Smooth muscle cell (in vitro differentiated cells): ENCODE measurements at regions not wholly inside any gene's neighbourhood (a gene's known extent, or its start where the extent isn't known, plus 50 kb on each side); places are given as distances from the start of the nearest gene placed in this dataset.
A peak's percentile ranks its signal among the peaks of the same experiment; 100 is the strongest.
"Not testable (repeated sequence)": the region's sequence is repeated elsewhere in the genome, so short reads cannot be mapped to it uniquely, and the experiment has no call there.

Experiments
- DNase-seq: peaks from one replicate; lab custom pipeline; 2025; ENCODE audit not compliant: unreplicated experiment; lab: John Stamatoyannopoulos, UW
- H2AFZ ChIP-seq: fragments of 200-600 bp; sonication (generic); 2 replicates; pipeline ENCODE4 v1.6.0; 2016; ENCODE audit warnings: antibody characterized with exemption, low read depth, mild to moderate bottlenecking
- H3F3A ChIP-seq: fragments of 200-600 bp; sonication (generic); 2 replicates; pipeline ENCODE4 v1.6.0; 2017; ENCODE audit warnings: antibody characterized with exemption, low read depth
- H3K27ac ChIP-seq: fragments of 200-600 bp; sonication (generic); 2 replicates; pipeline ENCODE4 v1.5.1; 2016; ENCODE audit warnings: low read depth, mild to moderate bottlenecking
- H3K27me3 ChIP-seq: fragments of 200-600 bp; sonication (generic); 2 replicates; pipeline ENCODE4 v1.6.1; 2016; ENCODE audit warnings: low read depth, mild to moderate bottlenecking
- H3K36me3 ChIP-seq: fragments of 200-600 bp; sonication (generic); 2 replicates; pipeline ENCODE4 v1.5.1; 2016; ENCODE audit warnings: low read depth
- H3K4me1 ChIP-seq: fragments of 200-600 bp; sonication (generic); 2 replicates; pipeline ENCODE4 v1.5.1; 2016; ENCODE audit warnings: low read depth
- H3K4me2 ChIP-seq: fragments of 200-600 bp; sonication (generic); 2 replicates; pipeline ENCODE4 v1.6.0; 2016; ENCODE audit warnings: mild to moderate bottlenecking
- H3K4me3 ChIP-seq: fragments of 200-600 bp; sonication (generic); 2 replicates; pipeline ENCODE4 v1.5.1; 2016; ENCODE audit warnings: mild to moderate bottlenecking
- H3K79me2 ChIP-seq: fragments of 200-600 bp; sonication (generic); 2 replicates; pipeline ENCODE4 v1.6.0; 2016; ENCODE audit warnings: low read depth, mild to moderate bottlenecking
- H3K9ac ChIP-seq: fragments of 200-600 bp; sonication (generic); 2 replicates; pipeline ENCODE4 v1.6.0; 2016; ENCODE audit warnings: low read depth
- H3K9me3 ChIP-seq: fragments of 200-600 bp; sonication (generic); replicated peaks from 2 replicates; pipeline ENCODE4 v1.5.1; 2016; ENCODE audit warnings: low read depth
- H4K20me1 ChIP-seq: fragments of 200-600 bp; sonication (generic); 2 replicates; pipeline ENCODE4 v1.6.0; 2016; ENCODE audit warnings: low read depth
- CTCF ChIP-seq: fragments of 200-600 bp; sonication (generic); IDR thresholded peaks from 2 replicates; pipeline ENCODE4 v1.5.1; 2017; ENCODE audit warnings: borderline replicate concordance, mild to moderate bottlenecking, antibody characterized with exemption; ENCODE audit not compliant: insufficient read depth, poor library complexity, severe bottlenecking
- WGBS: methylation state at CpG from one replicate; pipeline ENCODE4 v1.1.7; 2016; ENCODE audit warnings: low lambda C conversion rate; 5-methylcytosine and 5-hydroxymethylcytosine counted together

GRCh38 chr9:89952401-89952800 is 347.6 kb downstream of the GADD45G start:
- H3K79me2 ChIP-seq, result no peaks in the 10 kb centered on the region
- H3K9me3 ChIP-seq, result no peaks in the 10 kb centered on the region
- no peaks in the 10 kb centered on the region for H3K4me1 ChIP-seq
- peak overlapping the region; percentile 67 for H3K27ac ChIP-seq
- H3K4me2 ChIP-seq, result peak overlapping the region; percentile 15
- no peak overlapping the region for H2AFZ ChIP-seq
- WGBS, result 46% methylated on average over 4 of the region's 4 CpGs
- H4K20me1 ChIP-seq, result no peaks in the 10 kb centered on the region
- no peak overlapping the region for H3K4me3 ChIP-seq
- no peak for TF ChIP-seq CTCF
- H3K27me3 ChIP-seq, result no peaks in the 10 kb centered on the region
- no peaks in the 10 kb centered on the region for H3F3A ChIP-seq
- H3K9ac ChIP-seq, result no peak overlapping the region
- no peak for DNase-seq
- no peaks in the 10 kb centered on the region for H3K36me3 ChIP-seq

DNA sequence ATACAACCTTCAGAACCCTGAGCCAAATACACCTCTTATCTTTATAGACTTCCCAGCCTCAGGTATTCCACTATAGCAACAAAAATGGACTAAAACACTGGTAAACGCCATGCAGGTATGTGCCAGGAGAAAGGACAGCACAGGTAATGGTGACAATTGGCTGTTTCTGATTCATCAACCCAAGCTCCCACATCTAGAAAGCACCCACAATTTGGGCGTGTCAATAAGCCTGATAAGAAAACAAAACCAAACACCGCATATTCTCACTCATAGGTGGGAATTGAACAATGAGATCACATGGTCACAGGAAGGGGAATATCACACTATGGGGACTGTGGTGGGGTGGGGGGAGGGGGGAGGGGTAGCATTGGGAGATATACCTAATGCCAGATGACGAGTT is 348.5 kb downstream of the GADD45G start:
- not testable (repeated sequence) for H3K27ac ChIP-seq
- 99% methylated on average over 4 of the region's 4 CpGs for WGBS

GRCh38 chr9:89953824-89954615 is 349.2 kb downstream of the GADD45G start:
- Histone ChIP-seq H2AFZ (no peak overlapping the region), H3K4me3 (no peak overlapping the region), H4K20me1 (no peaks in the 10 kb centered on the region), H3K79me2 (no peaks in the 10 kb centered on the region), H3K36me3 (no peaks in the 10 kb centered on the region), H3K4me1 (no peaks in the 10 kb centered on the region), H3K27ac (no peak overlapping the region), H3K27me3 (no peaks in the 10 kb centered on the region), H3K4me2 (no peak overlapping the region), H3K9me3 (no peaks in the 10 kb centered on the region), H3F3A (no peaks in the 10 kb centered on the region), H3K9ac (no peak overlapping the region)
- no peak for DNase-seq
- no peak for TF ChIP-seq CTCF
- WGBS, result 80% methylated on average over 16 of the region's 16 CpGs

More for the DNA sequence above, 348.5 kb downstream of the GADD45G start:
- H3K4me1 ChIP-seq, DNase-seq, H3K79me2 ChIP-seq, H3K27me3 ChIP-seq, H2AFZ ChIP-seq, H3K9ac ChIP-seq, H4K20me1 ChIP-seq, H3F3A ChIP-seq, H3K4me2 ChIP-seq, H3K36me3 ChIP-seq, H3K9me3 ChIP-seq, H3K4me3 ChIP-seq: not testable (repeated sequence)

DNA sequence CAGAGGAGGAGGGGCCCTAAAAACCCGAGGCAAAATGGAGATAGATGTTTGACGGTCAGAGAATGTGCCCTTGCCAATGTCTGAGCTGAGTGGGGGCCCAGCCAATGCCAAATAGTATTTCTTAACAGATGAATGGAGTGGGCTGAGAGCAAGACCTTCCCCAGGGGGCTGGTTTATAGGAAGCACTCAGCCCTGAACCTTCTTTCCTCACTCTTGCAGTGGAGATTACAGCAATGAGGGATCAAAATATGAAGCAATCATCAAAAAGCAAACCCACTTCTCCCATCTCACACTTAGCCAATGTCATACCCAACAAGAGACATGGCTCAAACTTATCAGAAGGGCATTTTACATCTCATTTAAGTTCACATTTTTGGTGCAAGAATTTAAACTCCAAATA is 350.3 kb downstream of the GADD45G start:
- no peaks in the 10 kb centered on the region for H3K9me3 ChIP-seq
- no peak for DNase-seq

More for the DNA sequence above, 350.3 kb downstream of the GADD45G start:
- H4K20me1 ChIP-seq, result no peaks in the 10 kb centered on the region
- H3K79me2 ChIP-seq, result no peaks in the 10 kb centered on the region
- no peak overlapping the region for H3K4me3 ChIP-seq
- no peak for TF ChIP-seq CTCF
- 66% methylated on average over 2 of the region's 2 CpGs for WGBS
- no peak overlapping the region for H3K27ac ChIP-seq
- no peaks in the 10 kb centered on the region for H3K4me1 ChIP-seq
- H3K4me2 ChIP-seq, result no peak overlapping the region
- no peaks in the 10 kb centered on the region for H3K27me3 ChIP-seq
- no peak overlapping the region for H3K9ac ChIP-seq
- H3K36me3 ChIP-seq, result no peaks in the 10 kb centered on the region
- no peak overlapping the region for H2AFZ ChIP-seq
- no peaks in the 10 kb centered on the region for H3F3A ChIP-seq
